Endothelial cell (in vitro differentiated cells): ENCODE measurements at regions not wholly inside any gene's neighbourhood (a gene's known extent, or its start where the extent isn't known, plus 50 kb on each side); places are given as distances from the start of the nearest gene placed in this dataset.

ENCODE experiments used
- DNase-seq: peaks from one replicate; pipeline ENCODE4 v3.0.0; 2021; ENCODE audit warnings: low spot score
- H3K27ac Mint-ChIP-seq: one replicate; pipeline ENCODE4 v1.8.0; 2021; ENCODE audit warnings: mixed read lengths, inconsistent platforms; ENCODE audit not compliant: unreplicated experiment
- H3K27me3 Mint-ChIP-seq: one replicate; pipeline ENCODE4 v1.8.0; 2021; ENCODE audit warnings: mild to moderate bottlenecking, moderate library complexity, mixed read lengths, inconsistent platforms; ENCODE audit not compliant: unreplicated experiment
- H3K36me3 Mint-ChIP-seq: one replicate; pipeline ENCODE4 v1.8.0; 2021; ENCODE audit warnings: mild to moderate bottlenecking, low read depth, mixed read lengths, inconsistent platforms; ENCODE audit not compliant: unreplicated experiment
- H3K4me1 Mint-ChIP-seq: one replicate; pipeline ENCODE4 v1.8.0; 2021; ENCODE audit warnings: mild to moderate bottlenecking, mixed read lengths, inconsistent platforms; ENCODE audit not compliant: unreplicated experiment
- H3K4me3 Mint-ChIP-seq: one replicate; pipeline ENCODE4 v1.8.0; 2021; ENCODE audit warnings: mild to moderate bottlenecking, mixed read lengths, inconsistent platforms; ENCODE audit not compliant: unreplicated experiment
- H3K9me3 Mint-ChIP-seq: one replicate; pipeline ENCODE4 v1.8.0; 2021; ENCODE audit warnings: mixed read lengths, inconsistent platforms; ENCODE audit not compliant: unreplicated experiment
- TF ChIP-seq, protein P1 (sequence below): fragments of 200-600 bp; sonication (generic); IDR thresholded peaks from one replicate; pipeline ENCODE4 v1.5.0; 2021; ENCODE audit warnings: antibody characterized with exemption; ENCODE audit not compliant: unreplicated experiment

DNA sequence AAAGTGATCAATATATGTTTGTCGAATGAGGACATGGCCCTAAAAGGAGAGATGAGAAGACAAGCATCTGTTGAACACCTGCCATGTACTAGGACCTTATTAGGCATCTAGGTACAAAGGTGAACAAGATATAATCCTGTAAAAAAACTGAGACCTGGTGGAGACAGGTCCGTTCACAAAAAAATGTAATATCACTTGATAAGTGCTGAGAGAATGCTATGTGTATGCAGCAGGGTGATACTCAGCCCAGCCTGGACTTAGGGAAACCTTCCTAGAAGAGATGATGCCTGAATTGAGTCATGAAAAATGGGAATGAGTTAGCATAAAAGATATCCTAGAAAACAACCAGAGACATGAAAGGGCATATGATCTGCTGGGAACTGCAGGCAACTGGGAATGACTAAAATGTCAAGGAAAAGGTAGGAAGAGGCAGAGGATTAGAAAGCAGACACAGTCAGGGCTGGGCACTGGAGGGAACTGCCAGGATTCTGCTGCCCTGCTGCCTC lies 108.5 kb downstream of the ADRB2 start:
- H3K27ac Mint-ChIP-seq: no peak overlapping the region
- H3K4me3 Mint-ChIP-seq: no peak overlapping the region
- peaks cover 17% of the 10 kb centered on the region for H3K4me1 Mint-ChIP-seq
- H3K9me3 Mint-ChIP-seq: no peaks in the 10 kb centered on the region
- no peak for DNase-seq
- no peaks in the 10 kb centered on the region for H3K27me3 Mint-ChIP-seq
- no peaks in the 10 kb centered on the region for H3K36me3 Mint-ChIP-seq
- TF ChIP-seq, protein P1, sequence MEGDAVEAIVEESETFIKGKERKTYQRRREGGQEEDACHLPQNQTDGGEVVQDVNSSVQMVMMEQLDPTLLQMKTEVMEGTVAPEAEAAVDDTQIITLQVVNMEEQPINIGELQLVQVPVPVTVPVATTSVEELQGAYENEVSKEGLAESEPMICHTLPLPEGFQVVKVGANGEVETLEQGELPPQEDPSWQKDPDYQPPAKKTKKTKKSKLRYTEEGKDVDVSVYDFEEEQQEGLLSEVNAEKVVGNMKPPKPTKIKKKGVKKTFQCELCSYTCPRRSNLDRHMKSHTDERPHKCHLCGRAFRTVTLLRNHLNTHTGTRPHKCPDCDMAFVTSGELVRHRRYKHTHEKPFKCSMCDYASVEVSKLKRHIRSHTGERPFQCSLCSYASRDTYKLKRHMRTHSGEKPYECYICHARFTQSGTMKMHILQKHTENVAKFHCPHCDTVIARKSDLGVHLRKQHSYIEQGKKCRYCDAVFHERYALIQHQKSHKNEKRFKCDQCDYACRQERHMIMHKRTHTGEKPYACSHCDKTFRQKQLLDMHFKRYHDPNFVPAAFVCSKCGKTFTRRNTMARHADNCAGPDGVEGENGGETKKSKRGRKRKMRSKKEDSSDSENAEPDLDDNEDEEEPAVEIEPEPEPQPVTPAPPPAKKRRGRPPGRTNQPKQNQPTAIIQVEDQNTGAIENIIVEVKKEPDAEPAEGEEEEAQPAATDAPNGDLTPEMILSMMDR: no peak

DNA sequence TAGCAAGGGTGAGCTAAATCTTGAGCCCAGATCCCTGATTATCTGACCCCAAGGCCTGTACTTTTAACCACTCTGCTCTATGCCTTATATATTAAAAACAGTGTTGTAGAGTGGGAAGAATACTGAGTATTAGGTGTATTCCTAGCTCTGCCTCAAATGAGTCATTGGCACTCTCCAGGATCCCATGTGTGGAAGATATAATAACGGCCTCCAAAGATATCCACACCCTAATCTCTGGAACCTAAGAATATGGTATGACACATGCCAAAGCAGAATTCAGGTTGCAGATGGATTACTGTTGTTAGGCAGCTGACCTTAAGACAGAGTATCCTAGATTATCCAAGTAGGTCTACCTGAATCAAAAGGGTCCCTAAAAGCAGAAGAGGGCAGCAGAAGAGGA lies 110.8 kb downstream of the ADRB2 start:
- no peak overlapping the region for H3K4me3 Mint-ChIP-seq
- TF ChIP-seq, protein P1: no peak
- H3K36me3 Mint-ChIP-seq: no peaks in the 10 kb centered on the region
- H3K9me3 Mint-ChIP-seq: no peaks in the 10 kb centered on the region
- no peak for DNase-seq
- H3K27ac Mint-ChIP-seq: no peak overlapping the region
- H3K27me3 Mint-ChIP-seq: no peaks in the 10 kb centered on the region
- peaks cover 14% of the 10 kb centered on the region for H3K4me1 Mint-ChIP-seq

DNA sequence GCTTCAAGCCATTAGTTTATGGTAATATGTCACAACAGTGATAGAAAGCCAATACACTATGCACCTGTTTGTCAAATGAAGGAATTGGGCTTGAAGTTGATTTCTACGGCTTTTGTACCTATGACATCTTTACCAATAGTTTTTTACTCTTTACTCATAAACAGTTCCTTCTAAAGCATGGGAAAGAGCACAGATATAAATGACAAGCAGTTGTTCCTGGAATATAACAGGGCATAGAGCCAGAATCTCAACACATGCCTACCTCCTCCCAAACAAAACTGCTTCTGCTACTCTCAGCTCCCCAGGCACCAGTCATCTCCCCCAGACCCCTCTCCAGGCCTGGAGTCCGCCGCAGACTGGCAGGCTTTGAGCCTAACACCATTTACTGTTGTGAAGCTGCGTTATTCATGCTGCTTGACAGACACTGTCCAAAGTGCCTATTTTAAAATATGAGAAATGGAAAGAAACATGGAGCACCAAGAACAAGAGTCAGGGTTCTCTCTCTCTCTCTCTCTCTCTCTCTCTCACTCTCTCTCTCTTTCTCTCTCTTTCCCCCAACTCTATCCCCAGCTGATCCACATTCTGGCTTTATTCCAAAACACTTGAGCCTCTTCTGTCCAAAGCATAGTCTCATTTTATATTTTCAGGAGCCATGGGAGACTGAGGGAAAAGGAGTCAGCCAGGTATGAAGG lies 111.6 kb downstream of the ADRB2 start:
- H3K27ac Mint-ChIP-seq: no peak overlapping the region
- DNase-seq: no peak

DNA sequence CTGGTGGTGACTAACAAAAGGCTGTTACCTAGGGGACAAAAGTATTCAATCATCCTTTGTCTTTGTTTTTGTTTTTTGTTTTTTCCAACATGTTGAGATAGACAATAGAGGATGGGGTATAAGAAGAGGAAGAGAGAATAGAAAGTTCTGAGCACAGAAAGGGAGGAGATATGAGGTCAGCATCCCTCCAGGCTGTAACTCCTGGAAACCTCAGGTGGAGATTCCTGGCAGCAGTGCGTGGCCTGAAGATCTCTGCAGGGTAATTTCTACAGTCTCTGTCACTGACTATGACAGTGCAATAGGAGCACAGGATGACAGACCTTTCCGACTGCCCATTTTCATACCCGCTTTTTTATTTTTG lies 112.1 kb downstream of the ADRB2 start:
- H3K4me3 Mint-ChIP-seq: no peak overlapping the region
- no peak for DNase-seq
- TF ChIP-seq, protein P1: no peak
- H3K4me1 Mint-ChIP-seq: peaks cover 14% of the 10 kb centered on the region
- no peaks in the 10 kb centered on the region for H3K9me3 Mint-ChIP-seq
- no peaks in the 10 kb centered on the region for H3K36me3 Mint-ChIP-seq
- no peaks in the 10 kb centered on the region for H3K27me3 Mint-ChIP-seq
- no peak overlapping the region for H3K27ac Mint-ChIP-seq

More for the DNA sequence above, 111.6 kb downstream of the ADRB2 start:
- no peaks in the 10 kb centered on the region for H3K27me3 Mint-ChIP-seq
- H3K4me1 Mint-ChIP-seq: peaks cover 14% of the 10 kb centered on the region
- no peaks in the 10 kb centered on the region for H3K36me3 Mint-ChIP-seq
- no peak overlapping the region for H3K4me3 Mint-ChIP-seq
- no peaks in the 10 kb centered on the region for H3K9me3 Mint-ChIP-seq
- TF ChIP-seq, protein P1: no peak

DNA sequence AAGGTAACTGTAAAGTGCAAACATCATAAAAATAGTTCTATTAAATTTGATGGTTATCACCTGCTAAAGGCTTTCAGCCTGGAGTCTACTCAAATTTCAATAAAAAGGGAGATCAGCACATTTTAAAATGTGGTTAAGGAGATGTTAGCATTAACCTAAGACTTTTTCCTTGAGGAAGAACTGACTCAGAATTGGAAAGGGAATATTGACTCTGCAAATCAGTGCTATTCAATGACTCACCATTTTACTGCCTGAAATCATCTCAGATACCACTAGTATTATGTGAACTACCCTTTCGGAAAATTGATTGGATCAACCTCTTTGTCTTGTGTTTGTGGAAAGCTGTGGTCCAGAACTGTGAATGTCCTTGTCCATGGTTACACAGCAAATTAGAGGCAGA lies 113.3 kb downstream of the ADRB2 start:
- H3K27me3 Mint-ChIP-seq: peaks cover under 1% of the 10 kb centered on the region
- H3K4me1 Mint-ChIP-seq: peaks cover 8% of the 10 kb centered on the region
- no peak overlapping the region for H3K4me3 Mint-ChIP-seq
- TF ChIP-seq, protein P1: no peak
- no peak overlapping the region for H3K27ac Mint-ChIP-seq
- no peaks in the 10 kb centered on the region for H3K9me3 Mint-ChIP-seq
- H3K36me3 Mint-ChIP-seq: no peaks in the 10 kb centered on the region
- DNase-seq: no peak
